Liver (tissue), 8 donors: ENCODE measurements at regions not wholly inside any gene's neighbourhood (a gene's known extent, or its start where the extent isn't known, plus 50 kb on each side); places are given as distances from the start of the nearest gene placed in this dataset.

Experiments
- DNase-seq: peaks from one replicate; pipeline ENCODE4 v3.0.0-alpha.2; 2017; ENCODE audit warnings: low spot score
- H3K27ac ChIP-seq, 2 donors: one replicate each; pipeline ENCODE4 v1.7.0; 2013; ENCODE audit warnings: inconsistent platforms in 2 of 2, low read length in 2 of 2, control low read depth in 1 of 2, low read depth in 1 of 2, mild to moderate bottlenecking in 1 of 2
- H3K27me3 ChIP-seq, 4 donors: one replicate each; pipeline versions ENCODE4 v1.6.1 to v1.7.0; 2013; ENCODE audit warnings: low read length in 3 of 4, inconsistent platforms in 1 of 4, mild to moderate bottlenecking in 1 of 4, moderate library complexity in 1 of 4; ENCODE audit not compliant: control insufficient read depth in 4 of 4, insufficient read depth in 4 of 4
- H3K36me3 ChIP-seq, 4 donors: one replicate each; pipeline versions ENCODE4 v1.6.1 to v1.7.0; 2013; ENCODE audit warnings: low read length in 3 of 4, mild to moderate bottlenecking in 3 of 4, low read depth in 1 of 4, moderate library complexity in 1 of 4; ENCODE audit not compliant: control insufficient read depth in 4 of 4, insufficient read depth in 3 of 4
- H3K4me1 ChIP-seq, 4 donors: one replicate each; pipeline versions ENCODE4 v1.6.1 to v1.7.0; 2013; ENCODE audit warnings: low read length in 3 of 4, mild to moderate bottlenecking in 3 of 4, moderate library complexity in 1 of 4; ENCODE audit not compliant: control insufficient read depth in 4 of 4, insufficient read depth in 4 of 4
- H3K4me3 ChIP-seq, 3 donors: one replicate each; pipeline versions ENCODE4 v1.6.1 to v1.7.0; 2013; ENCODE audit warnings: low read length in 3 of 3, control low read depth in 1 of 3, low read depth in 1 of 3, mild to moderate bottlenecking in 1 of 3
- H3K9ac ChIP-seq, 2 donors: one replicate each; pipeline ENCODE4 v1.7.0; 2013; ENCODE audit warnings: low read length in 2 of 2, mild to moderate bottlenecking in 2 of 2, moderate library complexity in 2 of 2, control low read depth in 1 of 2, low read depth in 1 of 2
- H3K9me3 ChIP-seq, 4 donors: one replicate each; pipeline versions ENCODE4 v1.6.1 to v1.7.0; 2013; ENCODE audit warnings: low read length in 3 of 4; ENCODE audit not compliant: control insufficient read depth in 4 of 4
- FOXA1 ChIP-seq: IDR thresholded peaks from 2 replicates; pipeline ENCODE4 v1.6.1; 2016; ENCODE audit warnings: antibody characterized with exemption
- FOXA2 ChIP-seq: IDR thresholded peaks from 2 replicates; pipeline ENCODE4 v1.6.1; 2016; ENCODE audit warnings: antibody characterized with exemption
- GABPA ChIP-seq, 2 donors: IDR thresholded peaks in 1 of 2; conservative IDR thresholded peaks in 1 of 2; 2 replicates each; pipeline ENCODE4 v1.6.1; 2016; ENCODE audit warnings: antibody characterized with exemption in 2 of 2, mild to moderate bottlenecking in 1 of 2, moderate library complexity in 1 of 2
- HNF4A ChIP-seq, 2 donors: conservative IDR thresholded peaks; 2 replicates each; pipeline ENCODE4 v1.6.1; 2016; ENCODE audit warnings: antibody characterized with exemption in 2 of 2, mild to moderate bottlenecking in 2 of 2
- HNF4G ChIP-seq: IDR thresholded peaks from 2 replicates; pipeline ENCODE4 v1.6.1; 2016; ENCODE audit warnings: antibody characterized with exemption
- JUND ChIP-seq, 2 donors: IDR thresholded peaks; 2 replicates each; pipeline ENCODE4 v1.6.1; 2016; ENCODE audit warnings: antibody characterized with exemption in 2 of 2
- NR2F2 ChIP-seq: IDR thresholded peaks from 2 replicates; pipeline ENCODE4 v1.6.1; 2016; ENCODE audit warnings: antibody characterized with exemption
- RAD21 ChIP-seq, 2 donors: IDR thresholded peaks; 2 replicates each; pipeline ENCODE4 v1.6.1; 2016; ENCODE audit warnings: antibody characterized with exemption in 2 of 2, mild to moderate bottlenecking in 2 of 2
- RXRA ChIP-seq, 2 donors: IDR thresholded peaks; 2 replicates each; pipeline ENCODE4 v1.6.1; 2017 to 2018; ENCODE audit warnings: antibody characterized with exemption in 2 of 2, mild to moderate bottlenecking in 1 of 2
- SP1 ChIP-seq: IDR thresholded peaks from 2 replicates; pipeline ENCODE4 v1.6.1; 2018; ENCODE audit warnings: antibody characterized with exemption, mild to moderate bottlenecking
- TAF1 ChIP-seq: conservative IDR thresholded peaks from 2 replicates; pipeline ENCODE4 v1.6.1; 2016; ENCODE audit warnings: antibody characterized with exemption, mild to moderate bottlenecking
- YY1 ChIP-seq: IDR thresholded peaks from 2 replicates; pipeline ENCODE4 v1.6.1; 2016; ENCODE audit warnings: antibody characterized with exemption, mild to moderate bottlenecking
- WGBS: extraction: QIAGEN DNeasy Blood & Tissue Kit; methylation state at CpG from one replicate; pipeline ENCODE4 v1.1.7; 2013; 5-methylcytosine and 5-hydroxymethylcytosine counted together
- TF ChIP-seq, protein P1 (sequence below): IDR thresholded peaks from 2 replicates; pipeline ENCODE4 v1.6.1; 2016; ENCODE audit warnings: antibody characterized with exemption, mild to moderate bottlenecking
- TF ChIP-seq, protein P2 (sequence below): IDR thresholded peaks from 2 replicates; pipeline ENCODE4 v1.6.1; 2016; ENCODE audit warnings: antibody characterized with exemption
- TF ChIP-seq, protein P3 (sequence below): IDR thresholded peaks from 2 replicates; pipeline ENCODE4 v1.6.1; 2016; ENCODE audit warnings: antibody characterized with exemption
- TF ChIP-seq, protein P4 (sequence below): fragments of 150-350 bp; IDR thresholded peaks from 2 replicates; pipeline ENCODE4 v1.5.1; 2017; ENCODE audit warnings: improper control_type of control experiment, low read depth, low read length; ENCODE audit not compliant: missing input control
- TF ChIP-seq, protein P5 (sequence below): IDR thresholded peaks from 2 replicates; pipeline ENCODE4 v1.6.1; 2016; ENCODE audit warnings: antibody characterized with exemption
- donor health status: healthy.
- donor health status: healthy.
- donor health status: healthy.
- donor health status: healthy.
- donor health status: healthy.

DNA sequence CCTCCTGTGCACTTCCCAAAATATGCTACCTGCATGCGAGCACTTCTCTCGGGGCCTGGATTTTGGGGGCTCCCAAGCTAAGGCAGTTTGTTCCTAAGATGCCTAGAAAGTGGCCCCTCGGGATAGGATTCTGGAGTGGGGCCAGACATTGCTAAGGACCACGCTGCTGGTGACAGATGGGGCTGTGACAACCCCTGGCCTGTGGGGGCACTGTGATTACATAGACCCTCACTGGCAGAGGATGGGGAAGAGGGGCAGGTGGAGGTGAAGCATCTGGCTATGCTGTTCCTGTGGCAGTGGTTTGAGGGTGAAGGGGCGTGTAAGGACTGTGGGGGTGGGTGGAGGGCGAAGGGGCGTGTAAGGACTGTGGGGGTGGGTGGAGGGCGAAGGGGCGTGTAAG is 128.4 kb downstream of the ENGASE start:
- Histone ChIP-seq H3K9me3 (no peaks in the 10 kb centered on the region), H3K36me3 (no peaks in the 10 kb centered on the region), H3K4me1 (no peaks in the 10 kb centered on the region), H3K4me3 (no peak overlapping the region), H3K27me3 (peaks cover 0 to 4% (median under 1%) of the 10 kb centered on the region in 4 donors), H3K27ac (no peak overlapping the region), H3K9ac (no peak overlapping the region)
- 82% methylated on average over 7 of the region's 9 CpGs for WGBS
- TF ChIP-seq, protein P1, sequence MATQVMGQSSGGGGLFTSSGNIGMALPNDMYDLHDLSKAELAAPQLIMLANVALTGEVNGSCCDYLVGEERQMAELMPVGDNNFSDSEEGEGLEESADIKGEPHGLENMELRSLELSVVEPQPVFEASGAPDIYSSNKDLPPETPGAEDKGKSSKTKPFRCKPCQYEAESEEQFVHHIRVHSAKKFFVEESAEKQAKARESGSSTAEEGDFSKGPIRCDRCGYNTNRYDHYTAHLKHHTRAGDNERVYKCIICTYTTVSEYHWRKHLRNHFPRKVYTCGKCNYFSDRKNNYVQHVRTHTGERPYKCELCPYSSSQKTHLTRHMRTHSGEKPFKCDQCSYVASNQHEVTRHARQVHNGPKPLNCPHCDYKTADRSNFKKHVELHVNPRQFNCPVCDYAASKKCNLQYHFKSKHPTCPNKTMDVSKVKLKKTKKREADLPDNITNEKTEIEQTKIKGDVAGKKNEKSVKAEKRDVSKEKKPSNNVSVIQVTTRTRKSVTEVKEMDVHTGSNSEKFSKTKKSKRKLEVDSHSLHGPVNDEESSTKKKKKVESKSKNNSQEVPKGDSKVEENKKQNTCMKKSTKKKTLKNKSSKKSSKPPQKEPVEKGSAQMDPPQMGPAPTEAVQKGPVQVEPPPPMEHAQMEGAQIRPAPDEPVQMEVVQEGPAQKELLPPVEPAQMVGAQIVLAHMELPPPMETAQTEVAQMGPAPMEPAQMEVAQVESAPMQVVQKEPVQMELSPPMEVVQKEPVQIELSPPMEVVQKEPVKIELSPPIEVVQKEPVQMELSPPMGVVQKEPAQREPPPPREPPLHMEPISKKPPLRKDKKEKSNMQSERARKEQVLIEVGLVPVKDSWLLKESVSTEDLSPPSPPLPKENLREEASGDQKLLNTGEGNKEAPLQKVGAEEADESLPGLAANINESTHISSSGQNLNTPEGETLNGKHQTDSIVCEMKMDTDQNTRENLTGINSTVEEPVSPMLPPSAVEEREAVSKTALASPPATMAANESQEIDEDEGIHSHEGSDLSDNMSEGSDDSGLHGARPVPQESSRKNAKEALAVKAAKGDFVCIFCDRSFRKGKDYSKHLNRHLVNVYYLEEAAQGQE: no peak
- TF ChIP-seq FOXA1: no peak
- TF ChIP-seq HNF4A (conservative IDR thresholded peaks at IDR 0.05): no peak
- no peak for TF ChIP-seq NR2F2
- TF ChIP-seq, protein P2, sequence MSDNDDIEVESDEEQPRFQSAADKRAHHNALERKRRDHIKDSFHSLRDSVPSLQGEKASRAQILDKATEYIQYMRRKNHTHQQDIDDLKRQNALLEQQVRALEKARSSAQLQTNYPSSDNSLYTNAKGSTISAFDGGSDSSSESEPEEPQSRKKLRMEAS: no peak
- no peak for TF ChIP-seq RAD21 (IDR thresholded peaks at IDR 0.05)
- TF ChIP-seq HNF4G: no peak
- TF ChIP-seq RXRA (IDR thresholded peaks at IDR 0.05): no peak
- no peak for TF ChIP-seq SP1
- TF ChIP-seq, protein P3, sequence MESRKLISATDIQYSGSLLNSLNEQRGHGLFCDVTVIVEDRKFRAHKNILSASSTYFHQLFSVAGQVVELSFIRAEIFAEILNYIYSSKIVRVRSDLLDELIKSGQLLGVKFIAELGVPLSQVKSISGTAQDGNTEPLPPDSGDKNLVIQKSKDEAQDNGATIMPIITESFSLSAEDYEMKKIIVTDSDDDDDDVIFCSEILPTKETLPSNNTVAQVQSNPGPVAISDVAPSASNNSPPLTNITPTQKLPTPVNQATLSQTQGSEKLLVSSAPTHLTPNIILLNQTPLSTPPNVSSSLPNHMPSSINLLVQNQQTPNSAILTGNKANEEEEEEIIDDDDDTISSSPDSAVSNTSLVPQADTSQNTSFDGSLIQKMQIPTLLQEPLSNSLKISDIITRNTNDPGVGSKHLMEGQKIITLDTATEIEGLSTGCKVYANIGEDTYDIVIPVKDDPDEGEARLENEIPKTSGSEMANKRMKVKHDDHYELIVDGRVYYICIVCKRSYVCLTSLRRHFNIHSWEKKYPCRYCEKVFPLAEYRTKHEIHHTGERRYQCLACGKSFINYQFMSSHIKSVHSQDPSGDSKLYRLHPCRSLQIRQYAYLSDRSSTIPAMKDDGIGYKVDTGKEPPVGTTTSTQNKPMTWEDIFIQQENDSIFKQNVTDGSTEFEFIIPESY: no peak
- TF ChIP-seq FOXA2: no peak
- DNase-seq: no peak

DNA sequence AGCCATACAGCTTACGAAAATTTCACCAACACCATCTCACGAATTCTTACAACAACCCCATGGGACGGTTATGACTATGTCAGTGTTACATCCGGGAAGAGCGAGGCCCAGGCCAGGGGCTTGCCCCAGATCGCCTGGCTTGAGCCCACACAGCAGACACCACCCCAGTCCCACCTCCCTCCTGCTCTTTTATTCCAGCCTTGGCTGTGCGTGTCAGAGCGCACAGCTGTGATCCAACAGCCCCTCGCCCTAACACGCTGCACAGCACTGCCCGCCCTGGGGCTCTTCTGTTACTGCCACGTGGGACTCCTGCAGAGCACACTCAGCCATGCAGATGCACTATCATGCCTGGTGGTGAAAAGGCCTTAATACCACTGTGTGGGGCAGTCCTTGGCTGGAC is 127.9 kb downstream of the ENGASE start:
- Histone ChIP-seq H3K36me3 (no peaks in the 10 kb centered on the region), H3K4me3 (no peak overlapping the region), H3K9ac (no peak overlapping the region), H3K27ac (no peak overlapping the region), H3K27me3 (peaks cover 0 to 4% (median under 1%) of the 10 kb centered on the region in 4 donors), H3K4me1 (no peaks in the 10 kb centered on the region), H3K9me3 (no peaks in the 10 kb centered on the region)
- WGBS: 71% methylated on average over 12 of the region's 12 CpGs
- no peak for DNase-seq
- TF ChIP-seq, protein P3: no peak
- TF ChIP-seq FOXA1 (no peak), YY1 (no peak), JUND (IDR thresholded peaks at IDR 0.05) (no peak), HNF4A (conservative IDR thresholded peaks at IDR 0.05) (no peak), GABPA (IDR thresholded peaks at IDR 0.05 in 1 of 2, conservative IDR thresholded peaks at IDR 0.05 in 1 of 2) (no peak), FOXA2 (no peak), RAD21 (IDR thresholded peaks at IDR 0.05) (no peak), SP1 (no peak), RXRA (IDR thresholded peaks at IDR 0.05) (no peak), TAF1 (no peak), NR2F2 (no peak), HNF4G (no peak)
- TF ChIP-seq, protein P4, sequence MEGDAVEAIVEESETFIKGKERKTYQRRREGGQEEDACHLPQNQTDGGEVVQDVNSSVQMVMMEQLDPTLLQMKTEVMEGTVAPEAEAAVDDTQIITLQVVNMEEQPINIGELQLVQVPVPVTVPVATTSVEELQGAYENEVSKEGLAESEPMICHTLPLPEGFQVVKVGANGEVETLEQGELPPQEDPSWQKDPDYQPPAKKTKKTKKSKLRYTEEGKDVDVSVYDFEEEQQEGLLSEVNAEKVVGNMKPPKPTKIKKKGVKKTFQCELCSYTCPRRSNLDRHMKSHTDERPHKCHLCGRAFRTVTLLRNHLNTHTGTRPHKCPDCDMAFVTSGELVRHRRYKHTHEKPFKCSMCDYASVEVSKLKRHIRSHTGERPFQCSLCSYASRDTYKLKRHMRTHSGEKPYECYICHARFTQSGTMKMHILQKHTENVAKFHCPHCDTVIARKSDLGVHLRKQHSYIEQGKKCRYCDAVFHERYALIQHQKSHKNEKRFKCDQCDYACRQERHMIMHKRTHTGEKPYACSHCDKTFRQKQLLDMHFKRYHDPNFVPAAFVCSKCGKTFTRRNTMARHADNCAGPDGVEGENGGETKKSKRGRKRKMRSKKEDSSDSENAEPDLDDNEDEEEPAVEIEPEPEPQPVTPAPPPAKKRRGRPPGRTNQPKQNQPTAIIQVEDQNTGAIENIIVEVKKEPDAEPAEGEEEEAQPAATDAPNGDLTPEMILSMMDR: no peak
- TF ChIP-seq, protein P2: no peak
- TF ChIP-seq, protein P5, sequence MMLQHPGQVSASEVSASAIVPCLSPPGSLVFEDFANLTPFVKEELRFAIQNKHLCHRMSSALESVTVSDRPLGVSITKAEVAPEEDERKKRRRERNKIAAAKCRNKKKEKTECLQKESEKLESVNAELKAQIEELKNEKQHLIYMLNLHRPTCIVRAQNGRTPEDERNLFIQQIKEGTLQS: no peak
